ENCODE measurements at regions not wholly inside any gene's neighbourhood (a gene's known extent, or its start where the extent isn't known, plus 50 kb on each side); places are given as distances from the start of the nearest gene placed in this dataset.
"Not testable (repeated sequence)": the region's sequence is repeated elsewhere in the genome, so short reads cannot be mapped to it uniquely, and the experiment has no call there.

DNA sequence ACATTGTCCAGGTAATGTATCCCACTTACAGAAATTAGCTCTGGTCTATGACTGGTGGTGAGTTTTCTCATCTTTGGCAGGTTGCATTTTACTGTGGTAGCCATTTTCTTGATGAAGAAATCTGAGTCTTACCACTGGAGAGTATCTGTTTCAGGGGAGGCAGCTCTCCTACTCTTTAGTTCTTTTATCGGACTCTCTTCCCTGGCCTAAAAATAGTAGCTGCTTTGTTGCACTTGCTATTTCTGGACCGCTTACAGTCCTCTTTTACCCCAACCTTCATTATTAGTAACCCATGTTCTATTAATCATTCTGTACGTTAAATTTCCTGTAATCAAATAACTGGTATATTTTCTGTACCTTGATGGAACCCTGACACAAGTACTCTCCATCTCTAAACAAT is 720.8 kb downstream of the PLA2G4A start:
- DNase-seq = no peak

DNA sequence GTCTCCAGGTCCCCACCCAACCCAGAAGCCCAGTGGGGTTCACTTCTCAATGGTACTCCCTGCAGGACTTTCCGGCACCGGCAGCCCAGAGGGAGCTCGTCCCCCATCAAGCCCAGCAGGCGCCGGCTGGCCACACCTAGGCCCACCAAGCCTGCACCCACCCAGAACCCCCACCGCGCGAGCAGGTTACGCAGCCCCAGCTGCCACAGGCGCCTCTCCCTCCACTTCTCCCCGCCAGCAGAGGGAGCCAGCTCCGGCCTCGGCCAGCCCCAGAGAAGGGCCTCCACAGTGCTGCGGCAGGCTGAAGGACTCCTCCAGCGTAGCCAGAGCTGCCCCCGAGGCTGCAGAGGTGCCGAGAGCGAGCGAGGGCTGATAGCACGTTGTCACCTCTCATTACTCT is 722.3 kb downstream of the PLA2G4A start:
- no peak for DNase-seq

DNA sequence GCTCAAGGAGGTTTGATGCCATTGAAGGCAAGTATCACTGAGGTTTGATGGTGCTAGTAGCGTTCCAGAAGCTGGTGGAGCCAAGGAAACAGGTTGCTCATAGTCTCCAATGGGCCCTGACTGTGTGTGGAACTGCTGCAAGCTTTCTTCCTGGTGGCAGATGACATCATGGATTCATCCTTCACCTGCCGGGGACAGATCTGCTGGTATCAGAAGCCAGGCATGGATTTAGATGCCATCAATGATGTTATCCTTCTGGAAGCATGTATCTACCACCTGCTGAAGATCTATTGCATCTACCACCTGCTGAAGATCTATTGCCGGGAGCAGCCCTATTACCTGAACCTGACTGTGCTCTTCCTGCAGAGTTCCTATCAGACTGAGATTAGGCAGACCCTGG is 734.4 kb downstream of the PLA2G4A start:
- DNase-seq = no peak

DNA sequence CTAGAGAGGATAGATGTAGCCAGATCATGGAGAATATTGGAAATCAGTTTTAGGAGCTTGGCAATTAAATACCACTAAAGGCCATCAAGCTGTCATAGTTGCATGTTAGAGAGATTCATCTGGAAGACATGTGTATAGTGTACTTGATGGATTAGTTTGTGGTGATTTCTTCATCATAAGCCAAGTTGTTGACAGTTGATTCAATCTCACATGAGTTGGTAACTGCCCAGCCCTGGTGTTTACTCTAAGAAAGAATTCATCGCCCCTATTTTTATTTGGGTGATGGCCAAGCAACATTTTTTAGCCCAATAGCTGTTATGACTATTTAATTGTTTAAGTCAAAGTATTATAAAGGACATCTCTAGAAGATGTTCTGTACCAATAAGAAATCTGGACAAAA is 737.6 kb downstream of the PLA2G4A start:
- peak; percentile 47 to 60 for DNase-seq

DNA sequence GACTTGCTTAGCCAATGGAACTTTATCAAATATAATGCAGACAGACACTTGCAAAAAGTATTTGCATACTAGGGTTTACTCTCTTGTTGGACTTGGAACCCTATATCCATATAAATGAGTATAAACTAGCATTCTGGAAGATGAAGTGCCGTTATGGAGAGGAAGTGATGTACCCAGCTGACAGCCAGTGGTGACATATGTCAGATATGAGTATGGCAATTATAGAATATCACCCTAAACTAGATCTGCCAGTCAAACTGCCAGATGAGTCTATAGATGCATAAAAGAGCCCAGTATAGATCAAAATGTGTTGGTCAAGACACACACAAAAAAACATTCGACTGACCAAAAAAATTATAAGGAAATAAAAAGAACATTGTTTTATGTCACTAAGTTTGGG is 739.3 kb downstream of the PLA2G4A start:
- no peak for DNase-seq

DNA sequence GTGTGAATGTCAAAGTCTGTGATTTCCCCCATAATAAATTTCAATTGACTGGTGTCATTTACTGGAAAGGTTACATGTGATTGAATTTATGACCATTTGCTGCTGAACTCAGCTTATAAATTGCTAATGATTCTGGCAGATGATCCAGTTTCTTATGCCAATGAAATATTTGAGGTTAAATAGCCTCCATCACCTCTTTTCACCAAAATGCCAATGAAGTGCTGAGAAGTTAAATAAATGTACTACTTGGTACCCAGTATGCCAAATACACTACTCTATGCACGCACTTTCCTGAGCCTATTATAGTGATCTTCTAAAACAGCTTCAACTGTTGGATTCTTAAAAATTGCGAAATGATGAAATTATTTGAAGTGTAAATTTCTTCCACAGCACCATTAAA is 741.4 kb downstream of the PLA2G4A start:
- peak; percentile 11 to 57 for DNase-seq

DNA sequence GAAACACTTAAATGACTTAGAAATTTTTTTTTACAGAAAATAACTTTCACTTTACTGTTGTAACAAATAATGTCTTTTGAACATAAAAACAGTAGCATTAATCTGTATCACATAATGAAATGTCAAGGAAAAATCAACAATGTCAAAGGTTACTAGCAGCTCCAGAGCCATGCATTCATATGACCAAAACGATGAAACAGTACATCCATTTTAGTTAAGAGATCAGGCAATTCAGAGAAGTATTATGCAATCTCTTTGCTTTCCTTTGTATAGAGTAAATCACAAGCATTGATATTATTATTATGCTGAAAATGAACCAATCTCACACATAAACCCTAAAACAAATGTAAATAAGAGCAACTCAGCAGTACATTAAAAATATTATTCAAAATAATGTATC is 748.9 kb downstream of the PLA2G4A start:
- no peak for DNase-seq

DNA sequence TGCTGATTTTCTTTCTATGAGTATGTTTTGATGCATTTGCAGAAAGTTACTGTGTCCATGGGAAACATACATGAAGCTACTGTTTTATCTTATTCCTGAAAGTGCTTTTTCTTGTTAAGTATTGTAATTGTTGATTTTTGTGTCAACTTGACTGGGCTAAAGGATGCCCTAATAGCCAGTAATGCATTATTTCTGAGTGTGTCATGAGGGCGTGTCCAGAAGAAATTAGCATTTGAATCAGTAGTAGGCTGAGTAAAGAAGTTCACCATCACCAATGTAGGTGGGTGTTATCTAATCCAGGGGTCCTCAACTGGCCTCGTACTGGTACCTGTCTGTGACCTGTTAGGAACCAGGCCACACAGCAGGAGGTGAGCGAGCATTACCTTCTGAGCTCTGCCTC is 760.2 kb downstream of the PLA2G4A start:
- no peak for DNase-seq

DNA sequence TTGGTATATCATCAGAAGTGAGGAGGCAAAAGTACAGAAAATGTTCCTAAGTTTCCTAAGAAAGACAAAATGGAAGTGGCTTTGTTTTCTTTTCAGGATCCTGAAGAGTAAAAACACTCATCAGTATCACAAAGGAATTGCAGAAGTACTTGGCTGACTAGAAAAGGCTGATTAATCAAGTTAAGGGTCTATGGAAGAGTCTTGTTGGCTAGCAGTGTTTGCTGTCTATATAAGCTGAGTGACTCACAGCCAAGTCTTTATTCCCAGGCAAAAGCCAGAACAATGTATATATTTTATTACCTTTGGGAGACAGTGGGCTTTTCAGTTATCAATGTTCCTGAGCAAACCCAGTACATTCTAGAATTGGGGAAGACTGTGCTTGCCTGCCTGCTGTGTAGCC is 777.0 kb downstream of the PLA2G4A start:
- DNase-seq = no peak

DNA sequence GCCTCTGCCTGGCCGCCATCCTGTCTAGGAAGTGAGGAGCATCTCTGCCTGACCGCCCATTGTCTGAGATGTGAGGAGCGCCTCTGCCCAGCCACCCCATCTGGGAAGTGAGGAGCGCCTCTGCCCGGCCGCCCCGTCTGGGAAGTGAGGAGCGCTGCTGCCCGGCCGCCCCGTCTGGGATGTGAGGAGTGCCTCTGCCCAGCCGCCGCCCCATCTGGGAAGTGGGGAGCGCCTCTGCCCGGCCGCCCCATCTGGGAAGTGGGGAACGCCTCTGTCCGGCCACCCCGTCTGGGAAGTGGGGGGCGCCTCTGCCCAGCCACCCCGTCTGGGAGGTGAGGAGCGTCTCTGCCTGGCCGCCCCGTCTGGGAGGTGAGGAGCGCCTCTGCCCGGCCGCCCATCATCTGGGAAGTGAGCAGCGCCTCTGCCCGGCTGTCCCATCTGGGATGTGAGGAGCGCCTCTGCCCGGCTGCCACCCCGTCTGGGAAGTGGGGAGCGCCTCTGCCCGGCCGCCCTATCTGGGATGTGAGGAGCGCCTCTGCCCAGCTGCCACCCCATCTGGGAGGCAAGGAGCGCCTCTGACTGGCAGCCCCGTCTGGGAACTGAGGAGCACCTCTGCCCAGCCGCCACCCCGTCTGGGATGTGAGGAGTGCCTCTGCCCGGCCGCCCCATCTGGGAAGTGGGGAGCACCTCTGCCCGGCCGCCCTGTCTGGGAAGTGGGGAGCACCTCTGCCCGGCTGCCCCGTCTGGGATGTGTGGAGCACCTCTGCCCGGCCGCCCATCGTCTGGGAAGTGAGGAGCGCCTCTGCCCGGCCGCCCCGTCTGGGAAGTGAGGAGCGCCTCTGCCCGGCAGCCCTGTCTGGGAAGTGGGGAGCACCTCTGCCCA is 787.3 kb downstream of the PLA2G4A start:
- DNase-seq = not testable (repeated sequence)

DNA sequence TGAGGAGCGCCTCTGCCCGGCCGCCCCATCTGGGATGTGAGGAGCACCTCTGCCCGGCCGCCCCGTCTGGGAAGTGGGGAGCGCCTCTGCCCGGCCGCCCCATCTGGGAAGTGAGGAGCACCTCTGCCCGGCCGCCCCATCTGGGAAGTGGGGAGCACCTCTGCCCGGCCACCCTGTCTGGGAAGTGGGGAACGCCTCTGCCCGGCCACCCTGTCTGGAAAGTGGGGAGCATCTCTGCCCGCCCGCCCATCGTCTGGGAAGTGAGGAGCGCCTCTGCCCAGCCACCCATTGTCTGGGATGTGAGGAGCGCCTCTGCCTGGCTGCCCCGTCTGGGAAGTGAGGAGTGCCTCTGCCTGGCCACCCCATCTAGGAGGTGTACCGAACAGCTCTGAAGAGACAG is 788.1 kb downstream of the PLA2G4A start:
- DNase-seq = not testable (repeated sequence)

DNA sequence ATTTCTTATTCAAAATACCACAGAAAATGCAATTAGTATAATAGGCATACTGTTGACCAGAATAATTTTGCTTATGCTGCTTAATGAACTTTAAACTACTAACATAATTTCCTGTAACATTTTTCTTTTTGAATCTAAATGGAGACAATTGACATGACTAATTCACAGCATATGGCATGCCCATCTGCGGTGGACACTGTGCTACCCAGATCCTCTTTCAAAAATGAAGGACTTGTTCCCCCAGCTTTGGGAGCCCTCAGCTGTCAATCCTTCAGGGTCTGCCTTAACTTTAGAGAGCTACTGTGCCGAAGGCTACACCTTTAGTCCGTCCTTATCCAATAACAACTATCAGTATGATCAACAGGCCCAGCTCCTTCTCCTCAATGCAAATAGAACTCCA is 789.0 kb downstream of the PLA2G4A start:
- DNase-seq = no peak

DNA sequence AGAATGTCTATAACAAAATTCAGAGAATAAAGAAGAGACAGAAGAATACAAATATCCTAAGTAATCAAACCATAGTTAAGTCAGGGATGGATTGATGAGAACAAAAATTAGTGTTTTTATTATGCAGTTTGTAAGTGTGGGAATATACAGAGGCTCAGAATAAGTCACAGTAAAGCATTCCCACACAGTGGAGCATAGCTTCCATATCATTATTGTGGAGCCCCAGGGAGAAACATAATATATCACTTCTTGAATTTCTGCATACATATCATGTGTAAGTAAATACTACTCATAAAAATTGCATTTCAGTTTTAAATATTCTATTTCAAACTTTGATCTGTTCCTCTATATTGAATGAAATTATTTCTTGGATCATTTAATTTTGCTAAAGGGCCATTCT is 790.4 kb downstream of the PLA2G4A start:
- no peak for DNase-seq

DNA sequence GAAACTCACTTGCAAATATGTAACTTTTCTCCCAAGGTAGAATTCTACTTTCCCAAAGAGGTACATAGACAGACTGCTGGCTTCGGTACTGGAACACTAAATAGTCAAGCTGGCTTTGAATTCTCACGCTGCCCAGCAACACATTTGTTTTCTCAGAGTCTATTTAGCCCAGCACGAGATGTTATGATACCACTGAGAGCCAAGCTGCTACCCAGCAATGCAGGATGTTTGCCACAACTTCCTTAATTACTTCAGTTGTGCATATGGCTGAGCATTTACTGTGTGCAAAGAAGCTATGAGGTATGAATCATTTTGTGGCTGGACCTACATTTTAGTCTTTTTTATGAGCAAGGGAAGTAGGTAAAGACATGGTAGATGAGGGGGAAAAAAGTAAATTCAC is 793.2 kb downstream of the PLA2G4A start:
- DNase-seq = peak; percentile 89 to 93

DNA sequence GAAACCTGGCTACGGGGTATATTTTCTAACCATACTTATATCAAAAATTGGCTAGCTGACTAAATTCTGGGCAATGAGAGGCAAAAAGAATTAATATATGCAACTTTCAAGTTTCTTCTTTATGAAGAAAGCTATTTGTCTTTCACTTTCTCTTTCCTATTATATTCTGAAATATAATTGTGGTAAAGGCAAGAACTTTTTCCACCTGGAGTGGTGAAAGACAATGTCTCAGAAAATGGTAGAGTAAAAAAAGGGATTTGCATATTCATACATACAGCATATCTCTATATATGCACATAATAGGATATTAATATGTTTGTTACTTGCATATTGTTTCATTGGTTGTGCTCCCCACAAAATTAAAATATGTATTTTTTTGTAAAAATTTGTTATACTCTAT is 793.8 kb downstream of the PLA2G4A start:
- no peak for DNase-seq

DNA sequence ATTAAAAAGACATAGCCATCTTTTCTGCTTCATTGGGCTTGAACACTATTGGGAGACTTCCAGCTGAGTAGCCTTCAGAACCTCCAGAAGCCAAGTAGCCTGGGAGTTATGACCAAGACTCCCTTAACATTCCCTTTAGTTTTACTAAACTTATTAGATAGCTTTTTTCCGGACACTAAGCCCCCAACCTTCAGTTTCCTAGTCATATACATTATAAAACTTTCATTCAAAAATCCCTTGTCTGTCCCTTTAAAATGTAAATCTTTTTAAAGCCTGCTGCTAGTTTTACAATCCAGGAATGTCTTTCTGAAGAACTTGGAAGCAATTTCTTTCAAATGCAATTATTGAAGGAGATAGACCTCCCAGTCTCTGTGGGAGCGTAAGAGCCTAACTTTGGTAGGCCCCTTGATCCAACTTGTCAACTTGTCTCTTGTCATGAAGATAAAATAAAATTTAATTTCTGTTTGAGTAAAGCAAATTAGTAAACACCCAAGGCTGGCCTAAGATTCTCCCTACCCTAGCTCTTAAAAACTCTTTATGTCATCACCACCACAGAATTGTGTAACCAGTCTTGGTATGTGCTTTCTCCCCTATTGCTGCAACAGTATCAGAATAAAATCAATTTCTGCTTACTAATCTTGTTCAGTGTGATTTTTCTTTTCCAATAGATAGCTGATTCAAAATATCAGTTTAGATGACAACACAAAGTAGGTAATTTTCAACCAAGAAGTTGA is 796.2 kb downstream of the PLA2G4A start:
- no peak for DNase-seq

DNA sequence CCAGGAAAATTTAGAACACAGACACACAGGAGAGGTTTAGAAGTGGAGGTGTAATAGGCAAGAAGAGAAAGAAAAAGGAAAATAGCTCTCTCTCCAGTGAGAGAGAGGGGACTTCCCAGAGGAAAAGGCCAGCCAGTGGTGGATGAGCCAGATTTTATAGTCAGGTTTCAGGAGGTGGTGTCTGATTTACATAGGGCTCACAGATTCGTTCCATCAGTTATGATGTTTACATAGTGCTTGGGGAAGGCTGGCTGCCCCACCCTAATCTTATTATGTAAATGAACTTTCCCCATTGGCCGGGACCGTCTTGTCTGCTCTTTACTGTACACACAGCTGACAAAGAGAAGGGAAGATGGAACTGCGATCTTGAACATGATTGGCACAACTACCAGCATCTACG is 797.3 kb downstream of the PLA2G4A start:
- DNase-seq = peak in 1 of 2 experiments; percentile 36

DNA sequence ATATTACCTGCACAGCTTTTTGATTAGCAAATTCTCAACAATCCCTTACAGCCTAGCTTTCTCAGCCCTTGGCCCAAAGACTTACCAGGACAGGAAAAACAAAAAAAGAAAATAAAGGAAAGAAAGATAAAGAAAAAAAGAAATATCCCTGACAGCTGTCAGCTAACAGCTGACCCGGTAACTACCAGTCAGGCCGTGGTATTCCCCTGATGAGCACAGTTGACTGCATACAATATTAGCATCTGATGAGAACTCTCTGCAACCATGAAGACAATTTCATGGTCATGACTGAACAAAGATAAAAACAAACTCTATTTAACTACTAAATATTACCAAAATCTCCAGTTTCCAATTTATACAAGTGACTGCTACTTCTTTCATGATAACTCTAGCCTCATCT is 798.8 kb downstream of the PLA2G4A start:
- no peak for DNase-seq

DNA sequence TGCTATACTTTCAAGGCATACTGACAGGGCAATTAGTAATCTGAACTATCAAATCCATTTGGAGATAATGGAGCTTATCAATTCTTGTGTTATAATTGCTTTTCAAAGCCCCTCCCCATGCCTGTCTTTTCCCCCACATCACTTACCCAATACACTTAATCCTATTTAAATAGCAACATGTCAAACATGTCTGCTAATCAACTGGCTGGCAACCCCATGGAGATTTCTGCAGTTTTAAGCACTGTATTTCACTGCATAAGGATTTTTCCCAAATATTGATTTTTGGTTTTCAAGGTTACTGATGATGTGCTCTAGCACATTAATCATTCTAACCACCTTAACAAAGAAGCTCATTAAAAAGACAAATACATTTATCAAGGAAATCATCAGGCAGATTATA is 800.3 kb downstream of the PLA2G4A start:
- no peak for DNase-seq

DNA sequence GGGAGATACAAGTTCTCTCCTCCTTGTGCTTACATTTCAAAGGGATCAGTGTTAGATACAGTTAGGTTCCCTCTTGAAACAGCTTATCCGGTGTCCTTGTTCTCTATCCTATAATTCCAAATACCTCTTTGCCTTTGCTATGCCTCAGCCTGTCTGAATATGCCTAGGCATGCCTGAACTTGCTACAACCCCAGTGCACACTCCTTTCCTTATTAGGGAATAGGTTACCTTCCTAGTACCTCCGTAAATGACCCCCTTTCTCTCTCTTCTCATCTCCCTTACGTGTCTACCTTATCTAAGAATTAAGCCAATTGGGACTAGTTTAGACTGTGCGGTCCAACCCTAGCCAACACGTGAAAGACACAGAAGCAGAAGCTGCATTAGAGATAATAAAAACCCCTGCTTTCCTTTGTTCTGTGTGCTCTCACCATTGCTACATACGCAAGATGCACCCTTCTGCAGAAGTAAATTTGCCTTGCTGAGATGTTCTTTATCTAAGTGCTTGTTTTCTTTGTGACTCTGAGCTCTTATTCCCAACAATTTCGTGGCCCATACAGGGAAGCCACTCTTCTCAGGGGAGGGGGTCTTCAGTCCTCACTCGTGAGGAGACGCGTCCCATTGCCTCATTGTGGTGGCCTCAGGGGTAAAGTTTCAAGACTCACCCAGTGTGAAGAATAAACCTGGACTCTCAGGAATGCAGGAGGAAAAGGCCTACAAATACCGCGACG is 802.1 kb downstream of the PLA2G4A start:
- DNase-seq = no peak

DNA sequence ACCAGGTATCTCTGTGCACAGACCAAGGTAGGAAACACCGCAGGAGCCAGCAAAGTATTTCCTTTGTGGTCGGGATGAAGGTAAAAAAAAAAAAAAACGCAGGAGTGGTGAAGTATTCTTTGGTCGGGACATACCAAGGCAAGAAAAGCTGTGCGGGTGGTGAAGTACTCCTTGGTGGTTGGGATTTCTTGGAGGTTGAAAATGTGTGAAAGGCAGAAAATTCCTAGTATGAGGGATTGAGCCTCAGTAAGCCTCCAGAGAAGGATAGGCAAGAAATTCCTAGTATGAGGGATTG is 802.6 kb downstream of the PLA2G4A start:
- DNase-seq = no peak

DNA sequence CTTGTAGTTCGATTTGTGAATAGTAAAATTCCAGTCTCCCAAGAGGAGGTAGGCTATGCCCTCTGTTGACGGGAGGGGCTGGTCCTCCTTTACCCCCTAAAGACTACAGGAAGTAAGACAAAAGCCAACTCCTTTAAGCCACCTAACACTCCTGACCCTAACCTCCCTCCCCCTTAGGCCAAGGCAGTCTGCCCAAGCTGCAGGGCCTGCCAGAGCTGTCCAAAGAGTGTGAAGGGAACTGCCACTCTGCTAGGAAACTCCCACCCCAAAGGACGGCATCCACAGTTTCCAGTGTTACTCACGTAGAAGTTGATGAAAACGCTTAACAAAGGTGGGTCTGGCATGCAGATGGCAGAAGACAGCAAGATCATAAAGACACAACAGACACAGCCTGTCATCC is 803.2 kb downstream of the PLA2G4A start:
- no peak for DNase-seq

DNA sequence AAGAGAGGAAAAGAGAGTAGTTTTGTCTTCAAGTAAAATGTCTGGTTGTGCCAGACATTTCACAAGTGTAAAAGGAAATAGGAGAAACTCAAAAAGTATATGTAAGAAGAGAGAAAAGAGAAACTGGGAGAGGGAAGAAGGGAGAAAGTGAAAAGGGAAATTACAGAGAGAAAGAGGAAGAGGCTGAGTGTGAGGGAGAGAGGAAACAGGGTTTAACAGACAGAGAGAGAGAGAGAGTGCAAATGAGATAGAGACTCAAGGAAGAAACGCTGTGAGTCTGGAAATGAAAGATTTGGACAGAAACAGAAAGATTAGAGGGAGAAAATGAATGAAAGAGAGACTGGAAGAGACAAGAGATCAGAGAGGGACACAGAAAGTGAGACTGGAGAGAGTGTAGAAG is 806.2 kb downstream of the PLA2G4A start:
- DNase-seq = no peak

Data from NCI-H446 (cell line).